SIG-M5 treated with dmso at 0.1 percent for 504 hours (cell line): ENCODE measurements at regions not wholly inside any gene's neighbourhood (a gene's known extent, or its start where the extent isn't known, plus 50 kb on each side); places are given as distances from the start of the nearest gene placed in this dataset.

Experiments used
- DNase-seq: peaks from one replicate; lab custom pipeline; 2025; ENCODE audit not compliant: unreplicated experiment; lab: John Stamatoyannopoulos, UW

DNA sequence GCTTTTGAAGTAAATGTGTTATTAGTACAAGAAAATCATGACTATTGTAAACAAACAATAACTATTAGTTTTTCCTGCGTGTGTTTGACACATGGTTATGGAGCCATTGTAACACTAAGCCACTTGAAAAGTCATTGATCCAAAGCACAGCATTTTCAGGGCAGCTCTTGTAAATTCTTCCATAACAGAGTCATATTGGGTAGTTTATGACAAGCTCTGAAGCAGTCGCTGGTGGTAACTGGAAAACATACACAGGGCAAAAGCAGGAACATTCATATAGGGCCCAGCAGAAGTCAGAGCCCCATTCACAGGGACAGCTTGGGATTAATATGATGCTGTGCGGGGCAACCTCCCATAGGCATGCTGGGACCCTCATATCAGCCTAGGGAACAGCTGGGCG, 483.2 kb upstream of the PTBP2 start:
- DNase-seq: no peak

- no peak for DNase-seq
These were observed 481.1 kb upstream of the PTBP2 start for GRCh38 chr1:96240438-96240837.

DNA sequence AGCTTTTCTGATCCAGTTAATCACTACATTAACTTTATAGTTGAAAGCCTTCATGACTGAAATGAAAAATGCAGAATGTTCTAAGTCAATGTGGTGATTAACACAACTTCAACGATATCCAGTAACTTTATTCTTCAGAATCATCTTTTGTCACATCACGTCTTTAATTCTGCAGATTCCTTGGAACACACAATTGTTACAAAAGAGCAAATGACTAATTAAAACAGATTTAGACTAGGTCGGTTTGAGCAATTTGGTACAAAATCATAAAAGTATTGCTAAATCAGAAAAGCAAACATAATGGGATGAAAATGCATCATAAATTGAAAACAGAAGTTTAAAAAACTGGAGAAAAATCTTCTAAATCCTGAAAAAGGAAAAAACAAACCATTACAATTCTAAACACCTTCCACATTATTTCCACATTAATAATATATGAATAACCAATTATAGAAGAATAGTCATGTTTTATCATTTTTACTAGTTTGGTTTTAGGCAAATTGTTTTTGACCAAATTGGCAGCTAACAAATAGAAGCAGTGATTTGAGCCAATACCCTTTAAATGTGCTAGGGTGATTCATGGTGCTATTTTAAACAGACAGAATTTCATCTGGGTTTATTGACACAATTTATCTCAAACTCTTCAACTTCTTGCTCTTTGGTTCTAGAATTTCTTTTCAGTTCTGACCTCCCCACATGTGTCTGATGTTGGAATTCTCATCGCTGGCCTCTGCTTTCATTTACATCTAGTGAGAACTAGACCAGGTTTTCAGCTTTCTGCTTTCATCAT, 468.1 kb upstream of the PTBP2 start:
- DNase-seq: no peak

GRCh38 chr1:96256130-96256790, 465.3 kb upstream of the PTBP2 start:
- DNase-seq: no peak

- DNase-seq: no peak
These were observed 462.2 kb upstream of the PTBP2 start for GRCh38 chr1:96259399-96259798.

DNA sequence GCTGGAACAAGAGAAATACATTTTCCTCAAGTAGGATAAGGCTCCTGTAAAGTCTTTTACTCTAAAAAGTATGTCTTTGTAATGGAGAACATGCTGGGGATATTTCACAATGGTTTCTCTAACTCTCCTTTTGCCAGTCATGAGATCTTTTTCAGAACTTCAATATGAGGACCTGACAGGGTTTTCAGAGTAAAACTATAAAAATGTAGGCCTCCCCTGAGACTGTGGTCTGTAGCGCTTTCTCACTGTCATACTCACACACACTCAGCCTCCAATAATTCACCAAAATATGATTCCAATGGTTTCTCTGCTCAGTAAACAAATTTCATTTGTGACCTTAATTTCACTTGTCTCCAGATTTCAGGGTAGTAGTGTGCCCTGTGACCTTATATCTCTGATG, 440.1 kb upstream of the PTBP2 start:
- no peak for DNase-seq

GRCh38 chr1:96290033-96290432, 431.6 kb upstream of the PTBP2 start:
- DNase-seq: no peak

DNA sequence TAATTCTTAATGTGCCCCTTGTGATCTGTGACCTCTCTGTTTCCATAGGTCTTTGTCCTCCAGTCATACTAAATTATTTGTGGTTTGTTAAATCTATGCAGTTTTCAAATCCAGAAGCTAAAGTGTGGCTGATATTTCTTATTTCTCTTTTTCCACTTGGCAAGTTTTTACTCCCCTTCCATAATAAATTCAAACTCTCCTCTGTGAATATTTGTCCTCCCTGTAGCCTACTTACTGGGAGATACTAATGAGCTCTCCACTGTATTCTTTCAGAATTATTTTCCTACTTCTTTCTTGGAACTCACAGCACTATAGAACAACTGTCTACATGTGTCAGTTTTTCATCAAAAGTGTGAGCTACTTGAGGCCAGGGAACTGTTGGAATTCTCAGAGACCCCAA, 430.8 kb upstream of the PTBP2 start:
- no peak for DNase-seq

DNA sequence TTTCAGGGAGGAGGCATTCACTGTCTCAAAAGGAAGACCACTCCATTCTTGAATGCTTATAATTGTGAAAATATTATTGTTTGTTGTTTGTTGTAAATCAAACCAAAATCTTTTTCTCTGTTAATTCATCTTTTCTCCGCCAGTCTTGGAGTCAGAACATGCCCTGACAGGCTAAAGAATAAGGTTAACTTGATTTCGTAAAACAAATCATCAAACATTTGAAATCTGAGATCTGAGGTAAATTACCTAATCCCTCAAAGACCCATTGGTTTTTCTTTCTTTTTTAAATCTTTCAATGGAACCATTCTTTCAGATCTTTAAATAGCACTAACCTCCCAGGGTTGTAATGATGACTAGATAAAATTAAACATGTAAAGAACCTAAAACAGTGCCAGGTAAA, 430.1 kb upstream of the PTBP2 start:
- DNase-seq: no peak

- DNase-seq: no peak
These were observed 429.4 kb upstream of the PTBP2 start for GRCh38 chr1:96292141-96292540.

- peak; percentile 69 for DNase-seq
These were observed 424.6 kb upstream of the PTBP2 start for GRCh38 chr1:96296991-96297390.

DNA sequence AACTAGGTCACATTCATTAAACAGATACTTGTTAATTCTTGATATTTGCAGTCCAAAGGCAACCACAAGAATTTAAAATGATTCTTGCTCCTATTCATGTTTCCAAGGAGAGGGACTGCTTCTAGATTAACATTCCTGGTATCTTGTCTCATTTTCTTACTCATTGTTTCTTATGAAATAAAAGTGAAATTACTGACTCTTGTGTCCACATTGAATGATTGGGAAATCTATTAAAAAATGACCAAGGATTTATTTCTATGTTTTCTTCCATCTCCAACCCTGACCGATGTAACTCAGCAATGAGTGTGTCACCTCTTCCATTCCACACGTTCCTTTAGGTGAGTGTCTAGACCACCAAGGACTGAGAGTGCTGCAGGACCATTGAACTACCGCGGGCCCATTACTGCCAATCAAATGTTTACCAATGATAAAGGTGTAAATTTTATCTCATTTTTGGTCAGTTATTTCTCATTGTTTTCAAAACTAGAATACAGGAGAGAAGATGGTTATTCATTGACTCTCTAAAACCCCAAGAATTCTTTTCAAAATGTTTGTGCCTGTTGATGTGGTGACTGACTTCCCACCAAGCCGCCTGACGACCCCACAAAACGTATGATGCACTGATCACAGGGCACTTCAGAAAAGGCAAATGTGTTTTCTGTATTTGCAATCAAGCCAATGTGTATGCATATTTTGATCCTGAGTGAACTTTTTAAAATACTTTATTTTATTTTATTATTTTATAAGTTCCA, 414.6 kb upstream of the PTBP2 start:
- DNase-seq: no peak

- peak; percentile 48 for DNase-seq
These were observed 413.3 kb upstream of the PTBP2 start for GRCh38 chr1:96308314-96308713.

GRCh38 chr1:96309783-96310182, 411.8 kb upstream of the PTBP2 start:
- peak; percentile 87 for DNase-seq

GRCh38 chr1:96313216-96313615, 408.4 kb upstream of the PTBP2 start:
- no peak for DNase-seq

- no peak for DNase-seq
These were observed 392.5 kb upstream of the PTBP2 start for GRCh38 chr1:96329121-96329520.

- DNase-seq: no peak
These were observed 390.0 kb upstream of the PTBP2 start for GRCh38 chr1:96331596-96331995.

DNA sequence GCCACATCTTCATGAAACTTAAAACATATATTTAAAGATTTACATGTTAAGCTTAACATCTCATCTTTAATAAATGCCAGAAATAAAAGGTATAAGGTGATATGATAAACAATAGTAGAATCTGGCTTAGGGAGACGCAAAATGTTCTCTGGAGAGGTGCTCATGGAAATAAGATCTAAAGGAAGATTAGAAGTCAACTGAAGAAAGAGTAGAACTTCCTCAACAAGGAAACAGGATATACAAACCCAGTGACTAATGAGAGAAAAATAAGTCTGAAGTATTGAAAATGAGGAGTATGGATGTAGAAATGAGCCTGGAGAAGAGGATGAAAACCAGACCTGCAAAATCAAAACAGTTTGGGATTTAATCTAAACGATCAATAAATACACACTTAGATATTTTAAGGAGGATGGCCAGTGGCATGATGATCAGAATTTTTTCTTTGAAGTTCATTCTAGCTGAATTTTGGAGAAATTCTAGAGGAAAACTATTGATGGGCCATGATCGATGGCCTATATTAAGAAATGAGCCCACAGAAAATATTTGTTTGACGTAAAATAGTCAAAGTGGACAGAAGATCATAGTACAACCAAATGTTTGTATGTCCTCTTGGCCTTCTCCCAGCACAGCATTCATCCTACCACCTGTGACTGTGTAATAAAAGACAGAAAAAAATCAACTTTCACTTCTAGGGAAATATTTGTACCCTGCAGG, 387.9 kb upstream of the PTBP2 start:
- DNase-seq: no peak

- no peak for DNase-seq
These were observed 387.4 kb upstream of the PTBP2 start for GRCh38 chr1:96334236-96334557.

- no peak for DNase-seq
These were observed 383.0 kb upstream of the PTBP2 start for GRCh38 chr1:96338622-96339021.

DNA sequence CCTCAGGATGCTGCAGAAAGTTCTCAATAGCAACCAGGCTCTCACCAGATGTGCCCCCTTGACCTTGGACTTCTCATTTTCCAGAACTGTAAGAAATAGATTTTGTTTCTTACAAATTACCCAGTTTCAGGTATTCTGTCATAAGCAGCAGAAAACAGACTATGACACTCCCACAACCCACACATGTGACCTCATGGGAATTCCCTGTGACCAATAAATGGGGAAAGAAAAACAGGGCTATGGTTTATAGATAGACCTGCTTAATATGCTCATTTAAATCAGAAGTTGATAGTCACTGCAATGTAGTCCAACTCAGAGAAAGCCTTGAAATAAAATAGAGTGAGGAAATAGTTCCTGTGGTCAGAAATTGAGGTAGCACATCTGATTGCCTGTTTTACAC, 380.9 kb upstream of the PTBP2 start:
- DNase-seq: no peak

DNA sequence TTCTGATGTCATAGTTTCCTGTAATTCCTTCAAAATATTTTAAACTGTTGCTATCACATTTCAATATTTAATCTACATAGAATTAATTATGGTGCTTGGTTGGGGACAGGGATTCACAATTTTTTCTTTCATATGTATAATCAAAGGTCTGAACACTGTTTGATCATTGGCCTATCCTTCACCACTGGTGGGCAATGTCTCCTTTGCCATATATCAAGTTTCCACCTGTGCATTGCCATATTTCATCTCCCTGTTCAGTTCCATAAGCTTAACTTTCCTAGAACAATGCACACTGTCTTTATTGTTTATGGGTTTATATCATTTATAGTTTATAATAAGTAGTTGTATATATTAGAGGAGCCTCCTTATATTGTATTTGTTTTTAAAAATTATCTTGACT, 374.9 kb upstream of the PTBP2 start:
- no peak for DNase-seq
